SK-N-SH treated with all-trans-retinoic acid at 6 μM for 48 hours (cell line): ENCODE measurements at regions not wholly inside any gene's neighbourhood (a gene's known extent, or its start where the extent isn't known, plus 50 kb on each side); places are given as distances from the start of the nearest gene placed in this dataset.
A peak's percentile ranks its signal among the peaks of the same experiment; 100 is the strongest.

Experiments used
- ATAC-seq: fragments of 200-7000 bp; cut with Tn5 transposase; 3 replicates; pipeline ENCODE4 v1.9.1; 2020; ENCODE audit warnings: mild to moderate bottlenecking, moderate library complexity
- ARNTL ChIP-seq: fragments of 450-650 bp; formaldehyde crosslinking; IDR thresholded peaks from 2 replicates; pipeline ENCODE4 v1.5.0; 2020; ENCODE audit warnings: low read depth, mild to moderate bottlenecking, moderate library complexity, borderline replicate concordance
- BACH2 ChIP-seq: fragments of 250-450 bp; sonication (Bioruptor Pico); IDR thresholded peaks from 2 replicates; pipeline ENCODE4 v1.9.0; 2021; ENCODE audit warnings: mild to moderate bottlenecking, borderline replicate concordance
- CREB5 ChIP-seq: fragments of 250-450 bp; sonication (Bioruptor Pico); IDR thresholded peaks from 2 replicates; pipeline ENCODE4 v1.5.1; 2020; ENCODE audit warnings: low read depth, mild to moderate bottlenecking, moderate library complexity
- CSDC2 ChIP-seq: fragments of 250-450 bp; sonication (Bioruptor Pico); IDR thresholded peaks from 2 replicates; pipeline ENCODE4 v1.5.0; 2020; ENCODE audit warnings: mild to moderate bottlenecking, moderate library complexity
- CSRNP3 ChIP-seq: fragments of 250-450 bp; sonication (Bioruptor Pico); IDR thresholded peaks from 2 replicates; pipeline ENCODE4 v1.5.1; 2021; ENCODE audit warnings: mild to moderate bottlenecking, moderate library complexity
- ESRRG ChIP-seq: fragments of 250-450 bp; sonication (Bioruptor Pico); IDR thresholded peaks from 2 replicates; pipeline ENCODE4 v1.6.1; 2021; ENCODE audit warnings: mild to moderate bottlenecking
- GLIS3 ChIP-seq: fragments of 250-450 bp; sonication (Bioruptor Pico); IDR thresholded peaks from 2 replicates; pipeline ENCODE4 v1.5.0; 2020; ENCODE audit warnings: mild to moderate bottlenecking, moderate library complexity
- ISL1 ChIP-seq: fragments of 250-450 bp; sonication (Bioruptor Pico); IDR thresholded peaks from 2 replicates; pipeline ENCODE4 v2.1.2; 2022; ENCODE audit warnings: mild to moderate bottlenecking, moderate library complexity
- PATZ1 ChIP-seq: fragments of 250-450 bp; sonication (Bioruptor Pico); IDR thresholded peaks from 2 replicates; pipeline ENCODE4 v1.8.0; 2020; ENCODE audit warnings: mild to moderate bottlenecking, moderate library complexity, borderline replicate concordance
- PPARA ChIP-seq: fragments of 250-450 bp; sonication (Bioruptor Pico); IDR thresholded peaks from 2 replicates; pipeline ENCODE4 v1.5.0; 2020; ENCODE audit warnings: mild to moderate bottlenecking, borderline replicate concordance
- SNAI2 ChIP-seq: fragments of 250-450 bp; sonication (Bioruptor Pico); IDR thresholded peaks from 2 replicates; pipeline ENCODE4 v1.5.0; 2020; ENCODE audit warnings: mild to moderate bottlenecking, moderate library complexity
- TCF4 ChIP-seq: fragments of 250-450 bp; sonication (Bioruptor Pico); IDR thresholded peaks from 2 replicates; pipeline ENCODE4 v1.8.0; 2021; ENCODE audit warnings: mild to moderate bottlenecking, moderate library complexity, borderline replicate concordance
- TSHZ2 ChIP-seq: fragments of 250-450 bp; sonication (Bioruptor Pico); IDR thresholded peaks from 2 replicates; pipeline ENCODE4 v1.5.0; 2020; ENCODE audit warnings: mild to moderate bottlenecking, moderate library complexity
- ZC3H10 ChIP-seq: fragments of 250-450 bp; sonication (Bioruptor Pico); IDR thresholded peaks from 2 replicates; pipeline ENCODE4 v1.5.1; 2021; ENCODE audit warnings: mild to moderate bottlenecking, moderate library complexity
- ZFP3 ChIP-seq: fragments of 250-450 bp; sonication (Bioruptor Pico); IDR thresholded peaks from 2 replicates; pipeline ENCODE4 v1.5.0; 2020; ENCODE audit warnings: mild to moderate bottlenecking, moderate library complexity
- ZNF565 ChIP-seq: fragments of 450-650 bp; formaldehyde crosslinking; conservative IDR thresholded peaks from 2 replicates; pipeline ENCODE4 v1.5.0; 2020; ENCODE audit warnings: low read depth, mild to moderate bottlenecking, moderate library complexity
- ZNF70 ChIP-seq: fragments of 450-650 bp; formaldehyde crosslinking; IDR thresholded peaks from 2 replicates; pipeline ENCODE4 v1.5.0; 2020; ENCODE audit warnings: mild to moderate bottlenecking, moderate library complexity

GRCh38 chr3:8106921-8107320, 394.7 kb upstream of the LMCD1 start:
- no peak for ATAC-seq
- TF ChIP-seq ZNF565 (CRISPR knock-in tag) (no peak), GLIS3 (CRISPR knock-in tag) (no peak), CSDC2 (CRISPR knock-in tag) (no peak), TSHZ2 (CRISPR knock-in tag) (no peak), ZNF70 (CRISPR knock-in tag) (no peak), CSRNP3 (CRISPR knock-in tag) (no peak), ARNTL (CRISPR knock-in tag) (no peak), ZC3H10 (CRISPR knock-in tag) (no peak), ISL1 (CRISPR knock-in tag) (no peak), BACH2 (CRISPR knock-in tag) (no peak), ESRRG (CRISPR knock-in tag) (no peak), PPARA (CRISPR knock-in tag) (no peak), PATZ1 (CRISPR knock-in tag) (no peak), SNAI2 (CRISPR knock-in tag) (no peak)

- TF ChIP-seq CSRNP3 (CRISPR knock-in tag) (no peak), PATZ1 (CRISPR knock-in tag) (no peak), TSHZ2 (CRISPR knock-in tag) (0 out of 2 replicates have a peak, but pooled peaks have one; percentile 46), CREB5 (CRISPR knock-in tag) (no peak), TCF4 (peak; percentile 55; the same call in 1 of the 2 replicates), ZFP3 (no peak), BACH2 (CRISPR knock-in tag) (no peak)
- ATAC-seq = peak; percentile 58; the same call in 2 of the 3 replicates
Observed at GRCh38 chr3:8110966-8111798, 390.4 kb upstream of the LMCD1 start.
